Parathyroid adenoma (tissue), 2 donors: ENCODE measurements at regions not wholly inside any gene's neighbourhood (a gene's known extent, or its start where the extent isn't known, plus 50 kb on each side); places are given as distances from the start of the nearest gene placed in this dataset.

ENCODE experiments used
- H2AFZ ChIP-seq: fragments of 300-600 bp; sonication (generic); one replicate; pipeline ENCODE4 v1.7.0; 2017; ENCODE audit warnings: antibody characterized with exemption, mild to moderate bottlenecking
- H3K27ac ChIP-seq: fragments of 300-600 bp; sonication (generic); one replicate; pipeline ENCODE4 v1.7.0; 2017
- H3K27me3 ChIP-seq: fragments of 300-600 bp; sonication (generic); one replicate; pipeline ENCODE4 v1.7.0; 2017; ENCODE audit warnings: low read length; ENCODE audit not compliant: control insufficient read depth, insufficient read depth
- H3K36me3 ChIP-seq: fragments of 300-600 bp; sonication (generic); one replicate; pipeline ENCODE4 v1.7.0; 2017; ENCODE audit warnings: low read length; ENCODE audit not compliant: control insufficient read depth, insufficient read depth
- H3K4me1 ChIP-seq: fragments of 300-600 bp; sonication (generic); one replicate; pipeline ENCODE4 v1.7.0; 2017; ENCODE audit warnings: control low read depth
- H3K4me2 ChIP-seq: fragments of 300-600 bp; sonication (generic); one replicate; pipeline ENCODE4 v1.7.0; 2017; ENCODE audit warnings: low read length
- H3K4me3 ChIP-seq: fragments of 300-600 bp; sonication (generic); one replicate; pipeline ENCODE4 v1.7.0; 2017; ENCODE audit warnings: low read depth, low read length
- H3K79me2 ChIP-seq: fragments of 300-600 bp; sonication (generic); one replicate; pipeline ENCODE4 v1.7.0; 2017; ENCODE audit warnings: control low read depth
- H3K9ac ChIP-seq: fragments of 300-600 bp; sonication (generic); one replicate; pipeline ENCODE4 v1.7.0; 2017; ENCODE audit warnings: mild to moderate bottlenecking
- H3K9me3 ChIP-seq: fragments of 300-600 bp; sonication (generic); one replicate; pipeline ENCODE4 v1.7.0; 2017; ENCODE audit warnings: low read length; ENCODE audit not compliant: control insufficient read depth
- CTCF ChIP-seq: fragments of 300-600 bp; sonication (generic); IDR thresholded peaks from one replicate; pipeline ENCODE4 v1.7.0; 2017; ENCODE audit warnings: antibody characterized with exemption, mild to moderate bottlenecking
- donor health status: primary hyperparathyroidism.

- Histone ChIP-seq H3K27me3 (no peaks in the 10 kb centered on the region), H3K36me3 (no peaks in the 10 kb centered on the region), H2AFZ (no peak overlapping the region), H3K4me3 (no peak overlapping the region), H3K9me3 (no peaks in the 10 kb centered on the region), H3K9ac (no peak overlapping the region), H3K79me2 (no peaks in the 10 kb centered on the region), H3K4me2 (no peak overlapping the region), H3K27ac (no peak overlapping the region), H3K4me1 (no peaks in the 10 kb centered on the region)
- TF ChIP-seq CTCF, result no peak
Measured at GRCh38 chr13:44149821-44150220, 223.8 kb upstream of the SERP2 start.

GRCh38 chr13:44151474-44151873 lies 222.2 kb upstream of the SERP2 start:
- H3K4me3 ChIP-seq, result no peak overlapping the region
- H3K4me2 ChIP-seq, result no peak overlapping the region
- TF ChIP-seq CTCF, result no peak
- no peak overlapping the region for H3K9ac ChIP-seq
- H3K27me3 ChIP-seq, result no peaks in the 10 kb centered on the region
- H3K27ac ChIP-seq, result no peak overlapping the region
- no peaks in the 10 kb centered on the region for H3K4me1 ChIP-seq
- no peaks in the 10 kb centered on the region for H3K9me3 ChIP-seq
- H2AFZ ChIP-seq, result no peak overlapping the region
- H3K79me2 ChIP-seq, result no peaks in the 10 kb centered on the region
- no peaks in the 10 kb centered on the region for H3K36me3 ChIP-seq

- no peak for TF ChIP-seq CTCF
- Histone ChIP-seq H3K9ac (no peak overlapping the region), H3K36me3 (no peaks in the 10 kb centered on the region), H3K4me3 (no peak overlapping the region), H3K79me2 (no peaks in the 10 kb centered on the region), H3K9me3 (no peaks in the 10 kb centered on the region), H3K4me1 (no peaks in the 10 kb centered on the region), H3K27ac (no peak overlapping the region), H3K4me2 (no peak overlapping the region), H3K27me3 (no peaks in the 10 kb centered on the region), H2AFZ (no peak overlapping the region)
Measured at GRCh38 chr13:44153496-44153895, 220.1 kb upstream of the SERP2 start.

GRCh38 chr13:44155422-44156293 lies 218.0 kb upstream of the SERP2 start:
- Histone ChIP-seq H3K4me1 (no peaks in the 10 kb centered on the region), H3K27me3 (no peaks in the 10 kb centered on the region), H2AFZ (peak overlapping the region; percentile 61), H3K9me3 (no peaks in the 10 kb centered on the region), H3K4me2 (no peak overlapping the region), H3K79me2 (no peaks in the 10 kb centered on the region), H3K27ac (no peak overlapping the region), H3K9ac (no peak overlapping the region), H3K4me3 (no peak overlapping the region), H3K36me3 (no peaks in the 10 kb centered on the region)
- no peak for TF ChIP-seq CTCF

GRCh38 chr13:44156294-44156658 lies 217.3 kb upstream of the SERP2 start:
- no peaks in the 10 kb centered on the region for H3K27me3 ChIP-seq
- no peaks in the 10 kb centered on the region for H3K36me3 ChIP-seq
- H3K4me3 ChIP-seq, result no peak overlapping the region
- no peaks in the 10 kb centered on the region for H3K9me3 ChIP-seq
- H3K79me2 ChIP-seq, result no peaks in the 10 kb centered on the region
- no peak overlapping the region for H3K27ac ChIP-seq
- no peak overlapping the region for H3K9ac ChIP-seq
- H2AFZ ChIP-seq, result peak overlapping the region; percentile 61
- no peaks in the 10 kb centered on the region for H3K4me1 ChIP-seq
- H3K4me2 ChIP-seq, result no peak overlapping the region
- TF ChIP-seq CTCF, result no peak
